ENCODE measurements at regions not wholly inside any gene's neighbourhood (a gene's known extent, or its start where the extent isn't known, plus 50 kb on each side); places are given as distances from the start of the nearest gene placed in this dataset.
A peak's percentile ranks its signal among the peaks of the same experiment; 100 is the strongest.
"Not testable (repeated sequence)": the region's sequence is repeated elsewhere in the genome, so short reads cannot be mapped to it uniquely, and the experiment has no call there.

DNA sequence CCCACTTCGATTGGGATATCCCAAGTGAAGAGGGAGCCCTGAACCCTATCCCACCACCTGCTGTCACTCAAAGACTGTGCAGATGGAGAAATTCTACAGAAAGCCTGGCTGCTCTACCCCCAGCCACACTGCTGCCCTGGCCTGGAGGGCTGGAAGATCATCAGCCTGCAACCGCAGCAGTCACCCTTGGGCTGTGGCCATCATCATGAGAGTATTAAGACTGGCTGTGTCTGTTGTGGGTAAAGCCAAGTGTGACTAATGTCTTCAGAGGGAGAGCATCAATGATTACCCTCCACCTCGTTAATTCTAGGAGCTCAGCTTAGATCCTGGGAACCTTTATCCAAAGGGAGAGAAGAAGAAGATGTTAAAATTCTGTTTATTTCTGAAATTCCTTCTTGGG is 221.5 kb downstream of the TFCP2L1 start:
- Mint-ChIP-seq H3K27me3 (peaks cover 17 to 25% of the 10 kb centered on the region in 2 donors), H3K9me3 (no peaks in the 10 kb centered on the region), H3K27ac (no peak overlapping the region), H3K4me1 (ENCODE audit: low read depth in 2 of 2) (no peaks in the 10 kb centered on the region), H3K4me3 (no peak overlapping the region), H3K36me3 (ENCODE audit: insufficient read depth) (no peaks in the 10 kb centered on the region)
- ATAC-seq (replicated peaks): no peak
- DNase-seq: no peak

- Mint-ChIP-seq H3K9me3 (no peaks in the 10 kb centered on the region), H3K4me1 (ENCODE audit: low read depth in 2 of 2) (no peaks in the 10 kb centered on the region), H3K27ac (no peak overlapping the region), H3K4me3 (no peak overlapping the region), H3K36me3 (ENCODE audit: insufficient read depth) (no peaks in the 10 kb centered on the region), H3K27me3 (peaks cover 17 to 25% of the 10 kb centered on the region in 2 donors)
- ATAC-seq (replicated peaks): no peak
- no peak for DNase-seq
These were observed 220.8 kb downstream of the TFCP2L1 start for GRCh38 chr2:121064186-121064585.

DNA sequence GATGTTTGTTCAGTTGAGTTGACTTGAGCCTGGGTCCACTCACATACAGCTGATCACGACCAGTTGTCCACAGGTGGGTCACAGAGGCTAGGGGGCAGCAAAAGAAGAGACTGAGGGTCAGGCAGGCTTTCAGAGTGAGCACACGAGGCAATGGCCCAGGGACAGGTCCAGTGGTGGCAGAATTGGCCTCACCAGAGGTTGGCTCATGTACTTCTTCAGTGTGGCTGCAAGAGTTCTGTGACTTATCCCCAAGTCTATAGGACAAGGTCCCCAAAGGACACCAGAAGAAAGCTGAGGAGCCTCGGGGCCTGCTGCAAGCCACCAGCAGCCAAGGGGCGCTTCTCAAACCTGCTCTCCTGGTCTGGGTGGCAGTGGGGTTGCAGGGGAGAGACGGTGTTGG is 219.8 kb downstream of the TFCP2L1 start:
- H3K27me3 Mint-ChIP-seq: peaks cover 17 to 25% of the 10 kb centered on the region in 2 donors
- DNase-seq (no peak), ATAC-seq (replicated peaks) (no peak)
- H3K27ac Mint-ChIP-seq: no peak overlapping the region
- H3K4me3 Mint-ChIP-seq: no peak overlapping the region
- no peaks in the 10 kb centered on the region for H3K36me3 Mint-ChIP-seq (ENCODE audit: insufficient read depth)
- H3K9me3 Mint-ChIP-seq: no peaks in the 10 kb centered on the region
- H3K4me1 Mint-ChIP-seq (ENCODE audit: low read depth in 2 of 2): no peaks in the 10 kb centered on the region

- H3K27me3 Mint-ChIP-seq: peaks cover 17 to 25% of the 10 kb centered on the region in 2 donors
These were observed 218.5 kb downstream of the TFCP2L1 start for GRCh38 chr2:121066526-121066925.

GRCh38 chr2:121068851-121069250 is 216.2 kb downstream of the TFCP2L1 start:
- H3K4me3 Mint-ChIP-seq: no peak overlapping the region
- peaks cover 0 to 4% of the 10 kb centered on the region in 2 donors for H3K27me3 Mint-ChIP-seq
- no peak for ATAC-seq (replicated peaks)
- DNase-seq: no peak
- no peaks in the 10 kb centered on the region for H3K36me3 Mint-ChIP-seq (ENCODE audit: insufficient read depth)
- no peak overlapping the region for H3K27ac Mint-ChIP-seq
- no peaks in the 10 kb centered on the region for H3K4me1 Mint-ChIP-seq (ENCODE audit: low read depth in 2 of 2)
- no peaks in the 10 kb centered on the region for H3K9me3 Mint-ChIP-seq

More at GRCh38 chr2:121066526-121066925, 218.5 kb downstream of the TFCP2L1 start:
- Mint-ChIP-seq H3K4me1 (ENCODE audit: low read depth in 2 of 2) (no peaks in the 10 kb centered on the region), H3K36me3 (ENCODE audit: insufficient read depth) (no peaks in the 10 kb centered on the region), H3K4me3 (no peak overlapping the region), H3K9me3 (no peaks in the 10 kb centered on the region), H3K27ac (no peak overlapping the region)
- no peak for ATAC-seq (replicated peaks)
- DNase-seq: no peak

- Mint-ChIP-seq H3K4me1 (ENCODE audit: low read depth in 2 of 2) (no peaks in the 10 kb centered on the region), H3K27ac (no peak overlapping the region), H3K27me3 (peaks cover 0 to 5% of the 10 kb centered on the region in 2 donors), H3K9me3 (no peaks in the 10 kb centered on the region), H3K36me3 (ENCODE audit: insufficient read depth) (no peaks in the 10 kb centered on the region), H3K4me3 (no peak overlapping the region)
- ATAC-seq (replicated peaks) (no peak), DNase-seq (no peak)
These were observed 215.5 kb downstream of the TFCP2L1 start for GRCh38 chr2:121069434-121069969.

DNA sequence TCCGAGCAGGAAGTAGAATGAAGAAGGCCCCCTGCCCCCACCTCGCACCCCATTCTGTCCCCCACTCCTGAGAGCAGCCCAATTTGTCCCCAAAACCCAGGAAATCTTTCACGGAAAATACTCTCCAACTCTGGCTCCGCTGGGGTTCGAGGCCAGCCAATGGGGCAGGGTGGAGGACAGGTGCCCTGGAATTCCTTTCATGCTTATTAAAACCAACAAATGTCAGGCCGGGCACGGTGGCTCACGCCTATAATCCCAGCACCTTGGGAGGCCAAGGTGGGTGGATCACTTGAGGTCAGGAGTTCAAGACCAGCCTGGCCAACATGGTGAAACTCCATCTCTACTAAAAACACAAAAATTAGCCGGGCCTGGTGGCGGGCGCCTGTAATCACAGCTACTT is 214.9 kb downstream of the TFCP2L1 start:
- not testable (repeated sequence) for DNase-seq; H3K27me3 Mint-ChIP-seq; H3K4me3 Mint-ChIP-seq; H3K9me3 Mint-ChIP-seq; H3K36me3 Mint-ChIP-seq (ENCODE audit: insufficient read depth); H3K27ac Mint-ChIP-seq; ATAC-seq (replicated peaks); H3K4me1 Mint-ChIP-seq (ENCODE audit: low read depth in 2 of 2)

GRCh38 chr2:121071034-121071504 is 213.9 kb downstream of the TFCP2L1 start:
- ATAC-seq (replicated peaks) (no peak), DNase-seq (peak in 1 of 3 experiments; percentile 15)
- Mint-ChIP-seq H3K27me3 (peaks cover 0 to 13% of the 10 kb centered on the region in 2 donors), H3K4me3 (no peak overlapping the region), H3K4me1 (ENCODE audit: low read depth in 2 of 2) (no peaks in the 10 kb centered on the region), H3K9me3 (no peaks in the 10 kb centered on the region), H3K27ac (no peak overlapping the region), H3K36me3 (ENCODE audit: insufficient read depth) (no peaks in the 10 kb centered on the region)

GRCh38 chr2:121072784-121073183 is 212.2 kb downstream of the TFCP2L1 start:
- no peak for ATAC-seq (replicated peaks)
- no peaks in the 10 kb centered on the region for H3K4me1 Mint-ChIP-seq (ENCODE audit: low read depth in 2 of 2)
- H3K9me3 Mint-ChIP-seq: no peaks in the 10 kb centered on the region
- DNase-seq: no peak
- H3K4me3 Mint-ChIP-seq: no peak overlapping the region
- H3K36me3 Mint-ChIP-seq (ENCODE audit: insufficient read depth): no peaks in the 10 kb centered on the region
- peaks cover 10 to 15% of the 10 kb centered on the region in 2 donors for H3K27me3 Mint-ChIP-seq
- no peak overlapping the region for H3K27ac Mint-ChIP-seq

GRCh38 chr2:121073320-121074210 is 211.4 kb downstream of the TFCP2L1 start:
- Mint-ChIP-seq H3K4me3 (no peak overlapping the region), H3K27ac (no peak overlapping the region), H3K27me3 (peaks cover 15% of the 10 kb centered on the region in 2 donors), H3K36me3 (ENCODE audit: insufficient read depth) (no peaks in the 10 kb centered on the region), H3K9me3 (no peaks in the 10 kb centered on the region), H3K4me1 (ENCODE audit: low read depth in 2 of 2) (no peaks in the 10 kb centered on the region)
- DNase-seq (no peak), ATAC-seq (replicated peaks) (no peak)

GRCh38 chr2:121074293-121074932 is 210.6 kb downstream of the TFCP2L1 start:
- Mint-ChIP-seq H3K4me3 (no peak overlapping the region), H3K27ac (no peak overlapping the region), H3K9me3 (no peaks in the 10 kb centered on the region), H3K4me1 (ENCODE audit: low read depth in 2 of 2) (no peaks in the 10 kb centered on the region), H3K27me3 (peaks cover 15 to 18% of the 10 kb centered on the region in 2 donors), H3K36me3 (ENCODE audit: insufficient read depth) (no peaks in the 10 kb centered on the region)
- no peak for ATAC-seq (replicated peaks)
- no peak for DNase-seq

GRCh38 chr2:121075006-121075551 is 209.9 kb downstream of the TFCP2L1 start:
- H3K27ac Mint-ChIP-seq: no peak overlapping the region
- ATAC-seq (replicated peaks) (no peak), DNase-seq (no peak)
- H3K36me3 Mint-ChIP-seq (ENCODE audit: insufficient read depth): no peaks in the 10 kb centered on the region
- H3K27me3 Mint-ChIP-seq: peaks cover 15 to 25% of the 10 kb centered on the region in 2 donors
- H3K4me3 Mint-ChIP-seq: no peak overlapping the region
- H3K9me3 Mint-ChIP-seq: no peaks in the 10 kb centered on the region
- H3K4me1 Mint-ChIP-seq (ENCODE audit: low read depth in 2 of 2): no peaks in the 10 kb centered on the region

DNA sequence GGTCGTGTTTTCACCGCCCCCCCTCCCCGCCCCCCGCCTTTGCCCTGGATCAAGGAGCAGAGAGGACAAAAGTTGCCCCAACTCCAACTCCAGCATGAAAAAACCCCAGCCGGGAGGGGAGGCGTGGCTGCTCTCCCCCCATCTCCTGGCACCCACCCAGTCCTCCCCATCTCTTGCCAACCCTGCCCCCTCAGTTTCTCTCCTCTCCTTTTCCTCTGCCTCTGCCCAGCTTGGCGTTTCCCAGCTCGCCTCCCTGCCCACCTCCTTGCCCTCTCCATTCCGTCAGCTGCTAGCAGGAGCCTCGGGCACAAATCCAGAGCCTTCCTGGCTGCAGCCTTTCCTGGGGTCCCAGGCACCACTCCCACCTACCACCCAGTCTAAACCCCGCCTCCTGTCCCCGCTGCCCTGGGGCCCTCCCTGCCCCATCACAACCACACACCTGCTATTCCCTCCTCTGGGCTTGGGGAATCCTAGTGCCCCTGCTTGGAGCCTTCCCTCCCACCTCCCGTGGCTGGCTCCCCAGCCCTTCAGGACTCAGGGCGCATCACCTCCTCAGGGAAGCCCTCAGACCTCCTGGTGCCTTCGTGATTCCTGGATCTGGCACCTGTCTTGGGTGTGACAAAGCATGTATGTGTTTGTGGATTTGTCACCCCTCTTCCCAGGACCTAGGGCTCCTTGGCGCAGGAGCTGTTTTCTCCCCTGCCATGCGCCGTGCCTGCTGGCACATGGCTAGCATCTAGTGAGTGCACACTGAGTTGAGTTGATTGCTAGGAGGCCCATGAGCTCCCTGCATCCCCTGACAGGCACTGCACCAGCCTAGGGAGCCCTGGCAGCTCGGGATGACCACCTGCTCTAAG is 209.1 kb downstream of the TFCP2L1 start:
- DNase-seq: no peak
- Mint-ChIP-seq H3K4me1 (ENCODE audit: low read depth in 2 of 2) (no peaks in the 10 kb centered on the region), H3K27me3 (peaks cover 15 to 33% of the 10 kb centered on the region in 2 donors), H3K4me3 (no peak overlapping the region), H3K27ac (no peak overlapping the region), H3K9me3 (no peaks in the 10 kb centered on the region), H3K36me3 (ENCODE audit: insufficient read depth) (no peaks in the 10 kb centered on the region)
- ATAC-seq (replicated peaks): no peak
